CD4-positive, alpha-beta T cell (primary cell): ENCODE measurements at regions not wholly inside any gene's neighbourhood (a gene's known extent, or its start where the extent isn't known, plus 50 kb on each side); places are given as distances from the start of the nearest gene placed in this dataset.

Experiments used
- ATAC-seq: fragments of 200-7000 bp; cut with Tn5 transposase; one replicate; pipeline ENCODE4 v1.10.0; 2022; ENCODE audit warnings: mild to moderate bottlenecking; ENCODE audit not compliant: poor library complexity
- CTCF ChIA-PET: fragments of 350-600 bp; sonication (Branson Sonifier 250); formaldehyde crosslinking; loops from one replicate; lab custom pipeline; 2021; ENCODE audit warnings: antibody characterized with exemption, inconsistent platforms; lab: Charles Lee
- POLR2A ChIA-PET: fragments of 350-600 bp; sonication (Branson Sonifier 250); formaldehyde crosslinking; loops from one replicate; lab custom pipeline; 2021; ENCODE audit warnings: antibody characterized with exemption, inconsistent platforms; lab: Charles Lee
- DNase-seq, 14 experiments: peaks; one replicate each; pipeline ENCODE4 v3.0.0-alpha.2; 2013 to 2020; ENCODE audit warnings: mixed read lengths in 2 of 14
- H3K27ac ChIP-seq, 2 donors: one replicate each; pipeline versions ENCODE4 v1.5.1 to v1.7.0; 2013; ENCODE audit warnings: low read length in 2 of 2, low read depth in 1 of 2, mild to moderate bottlenecking in 1 of 2
- H3K27me3 ChIP-seq, 2 experiments: 1 replicate in 1 of 2; 2 replicates in 1 of 2; pipeline versions ENCODE4 v1.6.1 to v1.7.0; 2013; ENCODE audit warnings: low read length in 2 of 2, control low read depth in 1 of 2, mild to moderate bottlenecking in 1 of 2, moderate library complexity in 1 of 2; ENCODE audit not compliant: insufficient read depth in 2 of 2, control insufficient read depth in 1 of 2
- H3K36me3 ChIP-seq: one replicate; pipeline ENCODE4 v1.6.1; 2013; ENCODE audit warnings: low read length, control low read depth; ENCODE audit not compliant: insufficient read depth
- H3K4me1 ChIP-seq: one replicate; pipeline ENCODE4 v1.6.1; 2013; ENCODE audit warnings: low read length, control low read depth; ENCODE audit not compliant: insufficient read depth
- H3K4me3 ChIP-seq: one replicate; pipeline ENCODE4 v1.5.1; 2013; ENCODE audit warnings: mild to moderate bottlenecking, low read length, moderate library complexity
- H3K9me3 ChIP-seq, 2 experiments: 1 replicate in 1 of 2; 2 replicates in 1 of 2; pipeline versions ENCODE4 v1.6.1 to v1.7.0; 2013; ENCODE audit warnings: low read length in 2 of 2, mild to moderate bottlenecking in 2 of 2, control low read depth in 1 of 2, moderate library complexity in 1 of 2; ENCODE audit not compliant: control insufficient read depth in 1 of 2, insufficient read depth in 1 of 2
- H3K27ac Mint-ChIP-seq: one replicate; pipeline ENCODE4 v1.8.0; 2020; ENCODE audit warnings: mixed read lengths
- H3K27me3 Mint-ChIP-seq: one replicate; pipeline ENCODE4 v1.8.0; 2021; ENCODE audit warnings: mixed read lengths
- H3K36me3 Mint-ChIP-seq: one replicate; pipeline ENCODE4 v1.8.0; 2021; ENCODE audit warnings: low read depth, mixed read lengths
- H3K4me1 Mint-ChIP-seq: one replicate; pipeline ENCODE4 v1.8.0; 2021; ENCODE audit warnings: low read depth, mixed read lengths
- H3K4me3 Mint-ChIP-seq: one replicate; pipeline ENCODE4 v1.8.0; 2020; ENCODE audit warnings: mild to moderate bottlenecking, mixed read lengths
- H3K9me3 Mint-ChIP-seq: one replicate; pipeline ENCODE4 v1.8.0; 2020; ENCODE audit warnings: mixed read lengths
- CTCF ChIP-seq: fragments of 200-600 bp; IDR thresholded peaks from one replicate; pipeline ENCODE4 v1.8.0; 2022; ENCODE audit warnings: antibody characterized with exemption, mild to moderate bottlenecking
- intact Hi-C, 2 experiments: fragments of 100-400 bp; cut with DNase I in 1 of 2; cut with micrococcal nuclease in 1 of 2; formaldehyde crosslinking; loops; one replicate each; pipeline versions ENCODE4 v1.15.1 to v1.9.0; 2023 to 2025; cut with DNase I, micrococcal nuclease

DNA sequence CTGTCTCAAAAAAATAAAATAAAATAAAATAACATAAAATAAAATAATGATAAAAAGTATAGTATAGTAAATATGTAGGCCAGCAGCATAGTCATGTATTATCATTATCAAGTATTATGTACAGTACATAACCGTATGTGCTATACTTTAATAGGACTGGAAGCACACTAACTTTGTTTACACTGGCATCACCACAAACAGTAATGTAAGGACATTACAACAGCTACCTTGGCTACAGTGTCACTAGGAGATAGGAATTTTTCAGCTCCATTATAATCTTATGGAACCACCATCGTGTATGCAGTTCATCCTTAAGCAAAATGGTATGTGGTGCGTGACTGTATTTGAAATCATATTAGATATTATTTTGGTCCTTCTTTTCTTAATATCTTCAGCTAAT is 1163.5 kb upstream of the LRRTM3 start:
- Histone ChIP-seq H3K4me3 (no peak overlapping the region), H3K36me3 (no peaks in the 10 kb centered on the region), H3K27me3 (no peaks in the 10 kb centered on the region), H3K27ac (no peak overlapping the region), H3K9me3 (peaks cover 0 to 13% of the 10 kb centered on the region in 2 experiments), H3K4me1 (no peaks in the 10 kb centered on the region)
- peaks cover 3% of the 10 kb centered on the region for H3K9me3 Mint-ChIP-seq
- ATAC-seq, result no peak
- DNase-seq, result no peak
- H3K4me3 Mint-ChIP-seq, result no peak overlapping the region
- H3K36me3 Mint-ChIP-seq, result no peaks in the 10 kb centered on the region
- H3K27me3 Mint-ChIP-seq, result no peaks in the 10 kb centered on the region
- H3K4me1 Mint-ChIP-seq, result no peaks in the 10 kb centered on the region
- POLR2A ChIA-PET, result no interaction called here
- CTCF ChIA-PET, result no interaction called here
- intact Hi-C loops, result no loop called here
- TF ChIP-seq CTCF, result no peak
- H3K27ac Mint-ChIP-seq, result no peak overlapping the region

GRCh38 chr10:65765006-65765541 is 1160.8 kb upstream of the LRRTM3 start:
- H3K27ac ChIP-seq, result no peak overlapping the region
- CTCF ChIA-PET, result no interaction called here
- POLR2A ChIA-PET, result interaction anchor here (0.6 kb wide), 1 partner anchor 8 kb away, joined by 3 read pairs; no protein-coding TSS in a partner anchor
- intact Hi-C loops, result no loop called here
- no peak for TF ChIP-seq CTCF
- H3K4me3 Mint-ChIP-seq, result no peak overlapping the region
- H3K36me3 ChIP-seq, result no peaks in the 10 kb centered on the region
- no peaks in the 10 kb centered on the region for H3K4me1 Mint-ChIP-seq
- no peaks in the 10 kb centered on the region for H3K27me3 ChIP-seq
- no peak for ATAC-seq
- no peaks in the 10 kb centered on the region for H3K36me3 Mint-ChIP-seq
- no peak overlapping the region for H3K27ac Mint-ChIP-seq
- peaks cover 0 to 11% of the 10 kb centered on the region in 2 experiments for H3K9me3 ChIP-seq
- no peak for DNase-seq
- no peak overlapping the region for H3K4me3 ChIP-seq
- H3K27me3 Mint-ChIP-seq, result no peaks in the 10 kb centered on the region
- H3K9me3 Mint-ChIP-seq, result peaks cover 7% of the 10 kb centered on the region
- no peaks in the 10 kb centered on the region for H3K4me1 ChIP-seq

GRCh38 chr10:65769828-65770227 is 1156.0 kb upstream of the LRRTM3 start:
- ChIA-PET POLR2A (no interaction called here), CTCF (no interaction called here)
- H3K9me3 ChIP-seq, result no peaks in the 10 kb centered on the region
- H3K27me3 ChIP-seq, result no peaks in the 10 kb centered on the region
- ATAC-seq (no peak), DNase-seq (no peak)
- H3K27me3 Mint-ChIP-seq, result no peaks in the 10 kb centered on the region
- H3K4me1 Mint-ChIP-seq, result no peaks in the 10 kb centered on the region
- H3K27ac ChIP-seq, result no peak overlapping the region
- no peaks in the 10 kb centered on the region for H3K4me1 ChIP-seq
- H3K4me3 ChIP-seq, result no peak overlapping the region
- intact Hi-C loops, result no loop called here
- no peak overlapping the region for H3K27ac Mint-ChIP-seq
- H3K9me3 Mint-ChIP-seq, result peaks cover 14% of the 10 kb centered on the region
- no peaks in the 10 kb centered on the region for H3K36me3 Mint-ChIP-seq
- H3K4me3 Mint-ChIP-seq, result no peak overlapping the region
- no peak for TF ChIP-seq CTCF
- H3K36me3 ChIP-seq, result no peaks in the 10 kb centered on the region
